ENCODE measurements at regions not wholly inside any gene's neighbourhood (a gene's known extent, or its start where the extent isn't known, plus 50 kb on each side); places are given as distances from the start of the nearest gene placed in this dataset.

GRCh38 chr1:83715550-83715949, 283.4 kb downstream of the TTLL7 start:
- intact Hi-C loops (cut with micrococcal nuclease): no loop called here
- ATAC-seq: no peak
- Mint-ChIP-seq H3K36me3 (peaks cover 0 to 9% (median 5%) of the 10 kb centered on the region in 5 donors), H3K9me3 (peaks cover 0 to 9% (median 0%) of the 10 kb centered on the region in 11 donors), H3K27ac (no peak overlapping the region), H3K4me3 (no peak overlapping the region), H3K27me3 (no peaks in the 10 kb centered on the region), H3K4me1 (no peaks in the 10 kb centered on the region)
- POLR2A ChIA-PET: interaction anchor here (0.9 kb wide), 1 partner anchor 607 kb away, joined by 3 read pairs; no protein-coding TSS in a partner anchor
- H3K9me3 ChIP-seq (ENCODE audit: control insufficient read depth in 2 of 3, low read length in 3 of 3): no peaks in the 10 kb centered on the region
- no peaks in the 10 kb centered on the region for H3K4me1 ChIP-seq (ENCODE audit: control insufficient read depth in 2 of 2, insufficient read depth in 2 of 2, low read length in 2 of 2)
- CTCF ChIA-PET: no interaction called here
- no peak overlapping the region for H3K27ac ChIP-seq (ENCODE audit: low read depth, low read length)
- no peaks in the 10 kb centered on the region for H3K36me3 ChIP-seq (ENCODE audit: control insufficient read depth in 2 of 3, insufficient read depth in 3 of 3, low read length in 3 of 3)
- no peaks in the 10 kb centered on the region for H3K27me3 ChIP-seq (ENCODE audit: control insufficient read depth in 2 of 2, insufficient read depth in 2 of 2, low read length in 2 of 2)
- no peak overlapping the region for H3K4me3 ChIP-seq (ENCODE audit: low read length)
- no peak for DNase-seq

GRCh38 chr1:83709662-83710061, 289.3 kb downstream of the TTLL7 start:
- H3K27me3 ChIP-seq (ENCODE audit: control insufficient read depth in 2 of 2, insufficient read depth in 2 of 2, low read length in 2 of 2): no peaks in the 10 kb centered on the region
- POLR2A ChIA-PET: no interaction called here
- no peaks in the 10 kb centered on the region for H3K27me3 Mint-ChIP-seq
- no peak overlapping the region for H3K4me3 ChIP-seq (ENCODE audit: low read length)
- H3K36me3 Mint-ChIP-seq: peaks cover 0 to 9% (median 8%) of the 10 kb centered on the region in 5 donors
- H3K4me1 ChIP-seq (ENCODE audit: control insufficient read depth in 2 of 2, insufficient read depth in 2 of 2, low read length in 2 of 2): no peaks in the 10 kb centered on the region
- H3K27ac ChIP-seq (ENCODE audit: low read depth, low read length): no peak overlapping the region
- H3K4me3 Mint-ChIP-seq: no peak overlapping the region
- no peaks in the 10 kb centered on the region for H3K9me3 ChIP-seq (ENCODE audit: control insufficient read depth in 2 of 3, low read length in 3 of 3)
- H3K36me3 ChIP-seq (ENCODE audit: control insufficient read depth in 2 of 3, insufficient read depth in 3 of 3, low read length in 3 of 3): no peaks in the 10 kb centered on the region
- H3K4me1 Mint-ChIP-seq: no peaks in the 10 kb centered on the region
- ATAC-seq (no peak), DNase-seq (no peak)
- CTCF ChIA-PET: no interaction called here
- intact Hi-C loops (cut with micrococcal nuclease): no loop called here
- H3K9me3 Mint-ChIP-seq: peaks cover 0 to 9% (median 0%) of the 10 kb centered on the region in 11 donors
- H3K27ac Mint-ChIP-seq: no peak overlapping the region

GRCh38 chr1:83706354-83706938, 292.5 kb downstream of the TTLL7 start:
- no peaks in the 10 kb centered on the region for H3K36me3 ChIP-seq (ENCODE audit: control insufficient read depth in 2 of 3, insufficient read depth in 3 of 3, low read length in 3 of 3)
- H3K27ac ChIP-seq (ENCODE audit: low read depth, low read length): no peak overlapping the region
- H3K9me3 ChIP-seq (ENCODE audit: control insufficient read depth in 2 of 3, low read length in 3 of 3): no peaks in the 10 kb centered on the region
- Mint-ChIP-seq H3K27me3 (no peaks in the 10 kb centered on the region), H3K4me3 (no peak overlapping the region), H3K27ac (no peak overlapping the region), H3K36me3 (peaks cover 0 to 9% (median 0%) of the 10 kb centered on the region in 5 donors), H3K4me1 (peaks cover 4 to 21% (median 15%) of the 10 kb centered on the region in 7 donors), H3K9me3 (peaks cover 0 to 2% (median 0%) of the 10 kb centered on the region in 11 donors)
- ChIA-PET POLR2A (no interaction called here), CTCF (no interaction called here)
- no peak for ATAC-seq
- H3K4me1 ChIP-seq (ENCODE audit: control insufficient read depth in 2 of 2, insufficient read depth in 2 of 2, low read length in 2 of 2): peaks cover 0 to 3% of the 10 kb centered on the region in 2 donors
- intact Hi-C loops (cut with micrococcal nuclease): no loop called here
- H3K27me3 ChIP-seq (ENCODE audit: control insufficient read depth in 2 of 2, insufficient read depth in 2 of 2, low read length in 2 of 2): no peaks in the 10 kb centered on the region
- H3K4me3 ChIP-seq (ENCODE audit: low read length): no peak overlapping the region
- no peak for DNase-seq

GRCh38 chr1:83705091-83705490, 293.8 kb downstream of the TTLL7 start:
- ChIA-PET CTCF (interaction anchor here (0.8 kb wide), 1 partner anchor 440 kb away, joined by 3 read pairs; no protein-coding TSS in a partner anchor), POLR2A (no interaction called here)
- peaks cover 0 to 4% (median 0%) of the 10 kb centered on the region in 11 donors for H3K9me3 Mint-ChIP-seq

GRCh38 chr1:83704350-83704749, 294.6 kb downstream of the TTLL7 start:
- H3K9me3 Mint-ChIP-seq: peaks cover 0 to 6% (median under 1%) of the 10 kb centered on the region in 11 donors
- Histone ChIP-seq H3K27ac (ENCODE audit: low read depth, low read length) (no peak overlapping the region), H3K4me1 (ENCODE audit: control insufficient read depth in 2 of 2, insufficient read depth in 2 of 2, low read length in 2 of 2) (peaks cover 0 to 8% of the 10 kb centered on the region in 2 donors), H3K9me3 (ENCODE audit: control insufficient read depth in 2 of 3, low read length in 3 of 3) (no peaks in the 10 kb centered on the region), H3K27me3 (ENCODE audit: control insufficient read depth in 2 of 2, insufficient read depth in 2 of 2, low read length in 2 of 2) (no peaks in the 10 kb centered on the region), H3K4me3 (ENCODE audit: low read length) (no peak overlapping the region), H3K36me3 (ENCODE audit: control insufficient read depth in 2 of 3, insufficient read depth in 3 of 3, low read length in 3 of 3) (no peaks in the 10 kb centered on the region)
- no peak overlapping the region for H3K4me3 Mint-ChIP-seq
- intact Hi-C loops (cut with micrococcal nuclease): no loop called here
- POLR2A ChIA-PET: no interaction called here
- no peak for ATAC-seq
- no peaks in the 10 kb centered on the region for H3K27me3 Mint-ChIP-seq
- peaks cover 0 to 9% (median 0%) of the 10 kb centered on the region in 5 donors for H3K36me3 Mint-ChIP-seq
- DNase-seq: no peak
- peaks cover 4 to 26% (median 20%) of the 10 kb centered on the region in 7 donors for H3K4me1 Mint-ChIP-seq
- CTCF ChIA-PET: interaction anchor here (0.8 kb wide), 1 partner anchor 441 kb away, joined by 3 read pairs; no protein-coding TSS in a partner anchor
- no peak overlapping the region for H3K27ac Mint-ChIP-seq

More at GRCh38 chr1:83705091-83705490, 293.8 kb downstream of the TTLL7 start:
- Histone ChIP-seq H3K36me3 (ENCODE audit: control insufficient read depth in 2 of 3, insufficient read depth in 3 of 3, low read length in 3 of 3) (no peaks in the 10 kb centered on the region), H3K4me1 (ENCODE audit: control insufficient read depth in 2 of 2, insufficient read depth in 2 of 2, low read length in 2 of 2) (peaks cover 0 to 8% of the 10 kb centered on the region in 2 donors), H3K27me3 (ENCODE audit: control insufficient read depth in 2 of 2, insufficient read depth in 2 of 2, low read length in 2 of 2) (no peaks in the 10 kb centered on the region), H3K9me3 (ENCODE audit: control insufficient read depth in 2 of 3, low read length in 3 of 3) (no peaks in the 10 kb centered on the region), H3K4me3 (ENCODE audit: low read length) (no peak overlapping the region), H3K27ac (ENCODE audit: low read depth, low read length) (no peak overlapping the region)
- H3K27me3 Mint-ChIP-seq: no peaks in the 10 kb centered on the region
- ATAC-seq: no peak
- no peak for DNase-seq
- H3K36me3 Mint-ChIP-seq: peaks cover 0 to 9% (median 0%) of the 10 kb centered on the region in 5 donors
- H3K4me1 Mint-ChIP-seq: peaks cover 4 to 26% (median 20%) of the 10 kb centered on the region in 7 donors
- H3K27ac Mint-ChIP-seq: no peak overlapping the region
- intact Hi-C loops (cut with micrococcal nuclease): no loop called here
- H3K4me3 Mint-ChIP-seq: no peak overlapping the region

- H3K36me3 Mint-ChIP-seq: peaks cover 0 to 9% (median 0%) of the 10 kb centered on the region in 5 donors
- Histone ChIP-seq H3K4me3 (ENCODE audit: low read length) (no peak overlapping the region), H3K27ac (ENCODE audit: low read depth, low read length) (no peak overlapping the region), H3K27me3 (ENCODE audit: control insufficient read depth in 2 of 2, insufficient read depth in 2 of 2, low read length in 2 of 2) (no peaks in the 10 kb centered on the region), H3K36me3 (ENCODE audit: control insufficient read depth in 2 of 3, insufficient read depth in 3 of 3, low read length in 3 of 3) (no peaks in the 10 kb centered on the region), H3K9me3 (ENCODE audit: control insufficient read depth in 2 of 3, low read length in 3 of 3) (no peaks in the 10 kb centered on the region), H3K4me1 (ENCODE audit: control insufficient read depth in 2 of 2, insufficient read depth in 2 of 2, low read length in 2 of 2) (peaks cover 0 to 8% of the 10 kb centered on the region in 2 donors)
- intact Hi-C loops (cut with micrococcal nuclease): no loop called here
- peaks cover 4 to 26% (median 20%) of the 10 kb centered on the region in 7 donors for H3K4me1 Mint-ChIP-seq
- H3K27ac Mint-ChIP-seq: peak overlapping the region in 1 of 9 donors; percentile 24
- ATAC-seq (no peak), DNase-seq (no peak)
- peaks cover 0 to 8% (median 4%) of the 10 kb centered on the region in 11 donors for H3K9me3 Mint-ChIP-seq
- ChIA-PET POLR2A (no interaction called here), CTCF (no interaction called here)
- no peak overlapping the region for H3K4me3 Mint-ChIP-seq
- peaks cover 0 to 2% (median 0%) of the 10 kb centered on the region in 5 donors for H3K27me3 Mint-ChIP-seq
These were observed 296.6 kb downstream of the TTLL7 start for GRCh38 chr1:83702356-83702755.

GRCh38 chr1:83701355-83701754, 297.6 kb downstream of the TTLL7 start:
- Mint-ChIP-seq H3K27me3 (peaks cover 0 to 4% (median 0%) of the 10 kb centered on the region in 5 donors), H3K4me3 (peak overlapping the region in 4 of 10 donors; percentile 12 to 55 (median 40)), H3K27ac (peak overlapping the region in 8 of 9 donors; percentile 12 to 67 (median 40)), H3K4me1 (peaks cover 4 to 26% (median 20%) of the 10 kb centered on the region in 7 donors), H3K36me3 (peaks cover 0 to 9% (median 0%) of the 10 kb centered on the region in 5 donors), H3K9me3 (peaks cover 0 to 8% (median 4%) of the 10 kb centered on the region in 11 donors)
- Histone ChIP-seq H3K4me1 (ENCODE audit: control insufficient read depth in 2 of 2, insufficient read depth in 2 of 2, low read length in 2 of 2) (peaks cover 0 to 8% of the 10 kb centered on the region in 2 donors), H3K27me3 (ENCODE audit: control insufficient read depth in 2 of 2, insufficient read depth in 2 of 2, low read length in 2 of 2) (no peaks in the 10 kb centered on the region), H3K9me3 (ENCODE audit: control insufficient read depth in 2 of 3, low read length in 3 of 3) (no peaks in the 10 kb centered on the region), H3K36me3 (ENCODE audit: control insufficient read depth in 2 of 3, insufficient read depth in 3 of 3, low read length in 3 of 3) (no peaks in the 10 kb centered on the region), H3K27ac (ENCODE audit: low read depth, low read length) (no peak overlapping the region), H3K4me3 (ENCODE audit: low read length) (no peak overlapping the region)
- ChIA-PET CTCF (no interaction called here), POLR2A (no interaction called here)
- ATAC-seq: no peak
- intact Hi-C loops (cut with micrococcal nuclease): no loop called here
- DNase-seq: no peak
